GM23248 (cell line): ENCODE measurements at regions not wholly inside any gene's neighbourhood (a gene's known extent, or its start where the extent isn't known, plus 50 kb on each side); places are given as distances from the start of the nearest gene placed in this dataset.

Source experiments
- EZH2 ChIP-seq: fragments of 200-600 bp; sonication (generic); IDR thresholded peaks from 2 replicates; pipeline ENCODE4 v1.6.1; 2018; ENCODE audit warnings: antibody characterized with exemption, mild to moderate bottlenecking; ENCODE audit not compliant: insufficient read depth, poor library complexity, severe bottlenecking
- EZH2phosphoT487 ChIP-seq: fragments of 200-600 bp; sonication (generic); IDR thresholded peaks from 2 replicates; pipeline ENCODE4 v1.6.1; 2018; ENCODE audit warnings: antibody characterized with exemption, moderate library complexity, mild to moderate bottlenecking, low read depth; ENCODE audit not compliant: insufficient read depth

GRCh38 chr3:102536456-102536855 is 101.6 kb downstream of the ZPLD1 start:
- TF ChIP-seq EZH2, result no peak
- no peak for TF ChIP-seq EZH2phosphoT487
